HCT116 (cell line): ENCODE measurements at regions not wholly inside any gene's neighbourhood (a gene's known extent, or its start where the extent isn't known, plus 50 kb on each side); places are given as distances from the start of the nearest gene placed in this dataset.
"Not testable (repeated sequence)": the region's sequence is repeated elsewhere in the genome, so short reads cannot be mapped to it uniquely, and the experiment has no call there.

Experiments
- ATAC-seq: fragments of 200-7000 bp; cut with Tn5 transposase; 2 replicates; pipeline ENCODE4 v1.9.1; 2020; ENCODE audit warnings: mild to moderate bottlenecking, moderate library complexity
- BruUV-seq: library from RNA; stranded (reverse); fragments of 400-500 nt; replicated peaks from 2 replicates; lab custom pipeline; 2021; lab: Mats Ljungman, UMichigan
- CTCF ChIA-PET: fragments of 300-600 bp; sonication (Branson Sonifier 250); formaldehyde crosslinking; loops from one replicate; lab custom pipeline; 2021; ENCODE audit warnings: antibody characterized with exemption; lab: Charles Lee
- POLR2A ChIA-PET: fragments of 300-600, 350-600 bp; sonication (Branson Sonifier 250); formaldehyde crosslinking; loops from one replicate; lab custom pipeline; 2021; ENCODE audit warnings: antibody characterized with exemption; lab: Charles Lee
- RAD21 ChIA-PET, 2 experiments: fragments of 300-600 bp; sonication (Branson Sonifier 250); formaldehyde crosslinking; loops; one replicate each; lab custom pipeline; 2023; ENCODE audit warnings: low total read pairs in 2 of 2; ENCODE audit not compliant: uncharacterized antibody in 2 of 2, unreplicated experiment in 2 of 2, low non-redundant PET in 1 of 2; lab: Charles Lee
- DNase-seq: peaks from one replicate; pipeline ENCODE4 v3.0.0-alpha.2; 2010; ENCODE audit warnings: low read depth, low spot score
- H2AFZ ChIP-seq: fragments of 200-600 bp; shearing (Covaris generic), sonication (generic); 2 replicates; pipeline ENCODE4 v1.6.1; 2017; ENCODE audit warnings: low read depth, mixed run types, mixed read lengths, antibody characterized with exemption, low read length; ENCODE audit not compliant: poor library complexity, severe bottlenecking
- H3K27ac ChIP-seq: 2 replicates; pipeline ENCODE4 v1.5.1; 2012; ENCODE audit warnings: low read depth, low read length
- H3K27me3 ChIP-seq: fragments of 200-600 bp; sonication (generic); 2 replicates; pipeline ENCODE4 v1.6.1; 2016; ENCODE audit warnings: mixed run types, low read length, mixed read lengths; ENCODE audit not compliant: insufficient read depth
- H3K36me3 ChIP-seq, 2 experiments: fragments of 200-500 bp in 1 of 2; fragments of 200-600 bp in 1 of 2; sonication (Bioruptor generic) in 1 of 2; sonication (generic) in 1 of 2; 2 replicates each; pipeline versions ENCODE4 v1.5.1 to v1.6.1; 2014 to 2016; ENCODE audit warnings: low read length in 2 of 2, inconsistent platforms in 1 of 2, mixed read lengths in 1 of 2, mixed run types in 1 of 2; ENCODE audit not compliant: insufficient read depth in 2 of 2, control insufficient read depth in 1 of 2
- H3K4me1 ChIP-seq, 2 experiments: fragments of 200-600 bp in 1 of 2; sonication (generic) in 1 of 2; 2 replicates each; pipeline versions ENCODE4 v1.5.1 to v1.6.1; 2012 to 2017; ENCODE audit warnings: low read length in 2 of 2, inconsistent platforms in 1 of 2, mild to moderate bottlenecking in 1 of 2, mixed read lengths in 1 of 2, mixed run types in 1 of 2, moderate library complexity in 1 of 2; ENCODE audit not compliant: insufficient read depth in 2 of 2, control insufficient read depth in 1 of 2
- H3K4me2 ChIP-seq: fragments of 200-600 bp; sonication (generic); 2 replicates; pipeline ENCODE4 v1.6.1; 2017; ENCODE audit warnings: mixed run types, low read length, mixed read lengths
- H3K4me3 ChIP-seq, 2 experiments: fragments of 200-600 bp in 1 of 2; sonication (generic) in 1 of 2; replicated peaks in 1 of 2; 2 replicates each; pipeline ENCODE4 v1.5.1; 2011 to 2016; ENCODE audit warnings: low read length in 2 of 2, control low read depth in 1 of 2, low read depth in 1 of 2, mild to moderate bottlenecking in 1 of 2, mixed read lengths in 1 of 2, mixed run types in 1 of 2
- H3K79me2 ChIP-seq: fragments of 200-600 bp; sonication (generic); 2 replicates; pipeline ENCODE4 v1.6.1; 2017; ENCODE audit warnings: mild to moderate bottlenecking, mixed run types, low read length, moderate library complexity, mixed read lengths; ENCODE audit not compliant: insufficient read depth
- H3K9ac ChIP-seq: fragments of 200-600 bp; sonication (generic); 2 replicates; pipeline ENCODE4 v1.6.1; 2016; ENCODE audit warnings: low read length, mixed read lengths
- H3K9me2 ChIP-seq: fragments of 200-600 bp; sonication (generic), shearing (Covaris generic); 2 replicates; pipeline ENCODE4 v1.6.1; 2017; ENCODE audit warnings: mixed run types, mild to moderate bottlenecking, moderate library complexity; ENCODE audit not compliant: insufficient read depth
- H3K9me3 ChIP-seq, 2 experiments: fragments of 200-500 bp in 1 of 2; fragments of 200-600 bp in 1 of 2; sonication (Bioruptor generic) in 1 of 2; sonication (generic) in 1 of 2; 2 replicates each; pipeline ENCODE4 v1.6.1; 2014 to 2017; ENCODE audit warnings: low read length in 2 of 2, mixed read lengths in 2 of 2, inconsistent platforms in 1 of 2, low read depth in 1 of 2, mild to moderate bottlenecking in 1 of 2, mixed run types in 1 of 2, moderate library complexity in 1 of 2; ENCODE audit not compliant: control insufficient read depth in 1 of 2, insufficient read depth in 1 of 2
- H4K20me1 ChIP-seq: fragments of 200-600 bp; sonication (generic), shearing (Covaris generic); 2 replicates; pipeline ENCODE4 v1.6.1; 2017; ENCODE audit warnings: mixed run types, mild to moderate bottlenecking, moderate library complexity; ENCODE audit not compliant: insufficient read depth
- CBX3 ChIP-seq: IDR thresholded peaks from 2 replicates; pipeline ENCODE4 v1.6.1; 2012; ENCODE audit warnings: low read depth
- CEBPB ChIP-seq: IDR thresholded peaks from 2 replicates; pipeline ENCODE4 v1.6.1; 2012; ENCODE audit warnings: low read depth
- CTCF ChIP-seq, 3 experiments: fragments of 200-600 bp in 1 of 3; sonication (generic) in 1 of 3; IDR thresholded peaks in 2 of 3; conservative IDR thresholded peaks in 1 of 3; 2 replicates each; pipeline ENCODE4 v1.5.1; 2012 to 2017; ENCODE audit warnings: low read depth in 2 of 3, low read length in 2 of 3, antibody characterized with exemption in 1 of 3, borderline replicate concordance in 1 of 3, control low read depth in 1 of 3, mild to moderate bottlenecking in 1 of 3, mixed read lengths in 1 of 3, mixed run types in 1 of 3, moderate library complexity in 1 of 3; ENCODE audit not compliant: insufficient read depth in 1 of 3
- EGR1 ChIP-seq: IDR thresholded peaks from 2 replicates; pipeline ENCODE4 v1.6.1; 2012; ENCODE audit warnings: low read depth
- ELF1 ChIP-seq: IDR thresholded peaks from 2 replicates; pipeline ENCODE4 v1.6.1; 2012; ENCODE audit warnings: low read depth, borderline replicate concordance
- FOSL1 ChIP-seq: IDR thresholded peaks from 2 replicates; pipeline ENCODE4 v1.6.1; 2012; ENCODE audit warnings: low read depth
- JUND ChIP-seq: IDR thresholded peaks from 2 replicates; pipeline ENCODE4 v1.6.1; 2012
- MAX ChIP-seq: IDR thresholded peaks from 2 replicates; pipeline ENCODE4 v1.6.1; 2012
- POLR2A ChIP-seq: IDR thresholded peaks from 2 replicates; pipeline ENCODE4 v1.7.0; 2011; ENCODE audit warnings: borderline replicate concordance; ENCODE audit not compliant: insufficient read depth, insufficient read length; ENCODE audit errors: extremely low read depth
- RAD21 ChIP-seq: IDR thresholded peaks from 2 replicates; pipeline ENCODE4 v1.6.1; 2012; ENCODE audit warnings: low read depth, mild to moderate bottlenecking
- SIN3A ChIP-seq: IDR thresholded peaks from 2 replicates; pipeline ENCODE4 v1.6.1; 2012; ENCODE audit warnings: low read depth
- SP1 ChIP-seq: IDR thresholded peaks from 2 replicates; pipeline ENCODE4 v1.6.1; 2012; ENCODE audit warnings: low read depth
- SRF ChIP-seq: IDR thresholded peaks from 2 replicates; pipeline ENCODE4 v1.6.1; 2012; ENCODE audit warnings: low read depth
- TCF7L2 ChIP-seq: IDR thresholded peaks from 2 replicates; pipeline ENCODE4 v1.7.0; 2011; ENCODE audit warnings: borderline replicate concordance, inconsistent platforms; ENCODE audit not compliant: insufficient read depth, insufficient read length; ENCODE audit errors: extremely low read depth
- YY1 ChIP-seq: IDR thresholded peaks from 2 replicates; pipeline ENCODE4 v1.6.1; 2011; ENCODE audit warnings: low read length, low read depth, moderate library complexity, mild to moderate bottlenecking; ENCODE audit not compliant: insufficient replicate concordance; ENCODE audit errors: extremely low read depth
- ZBTB33 ChIP-seq: IDR thresholded peaks from 2 replicates; pipeline ENCODE4 v1.6.1; 2011; ENCODE audit warnings: mild to moderate bottlenecking, low read length, moderate library complexity; ENCODE audit not compliant: insufficient replicate concordance; ENCODE audit errors: extremely low read depth
- ZFX ChIP-seq: fragments of 450-650 bp; IDR thresholded peaks from 2 replicates; pipeline ENCODE4 v1.6.1; 2017
- ZNF274 ChIP-seq: fragments of 200-500 bp; sonication (Bioruptor generic); IDR thresholded peaks from 2 replicates; pipeline ENCODE4 v1.6.1; 2014; ENCODE audit warnings: mild to moderate bottlenecking, low read depth, low read length, inconsistent platforms
- intact Hi-C: fragments of 100-400 bp; cut with micrococcal nuclease; formaldehyde crosslinking; loops from 2 replicates; pipeline ENCODE4 v1.10.0; 2022

- Histone ChIP-seq H3K4me2 (no peak overlapping the region), H3K27me3 (no peaks in the 10 kb centered on the region), H3K9ac (no peak overlapping the region), H3K4me3 (no peak overlapping the region), H3K36me3 (no peaks in the 10 kb centered on the region), H2AFZ (no peak overlapping the region), H3K9me2 (no peaks in the 10 kb centered on the region), H3K9me3 (peaks cover 4 to 9% of the 10 kb centered on the region in 2 experiments; a peak in 2 of 4 replicates), H3K79me2 (no peaks in the 10 kb centered on the region), H3K27ac (no peak overlapping the region), H4K20me1 (no peaks in the 10 kb centered on the region), H3K4me1 (no peaks in the 10 kb centered on the region)
- intact Hi-C loops: no loop called here
- RAD21 ChIA-PET: no interaction called here
- BruUV-seq: no TSS peak
- CTCF ChIA-PET: no interaction called here
- ATAC-seq: no peak
- no peak for DNase-seq
- POLR2A ChIA-PET: no interaction called here
- TF ChIP-seq ZNF274 (no peak), ZFX (no peak), JUND (no peak), EGR1 (no peak), RAD21 (no peak), ZBTB33 (no peak), SIN3A (no peak), CTCF (IDR thresholded peaks at IDR 0.05 in 2 of 3, conservative IDR thresholded peaks at IDR 0.05 in 1 of 3; ENCODE audit: borderline replicate concordance in 1 of 3, insufficient read depth in 1 of 3, low read depth in 2 of 3, low read length in 2 of 3) (no peak), MAX (no peak), TCF7L2 (no peak), CEBPB (no peak), ELF1 (no peak), CBX3 (no peak), YY1 (no peak), SRF (no peak), FOSL1 (no peak), POLR2A (no peak), SP1 (no peak)
Measured at GRCh38 chr6:67000121-67000520, 1293.1 kb upstream of the EYS start.

GRCh38 chr6:66997579-66997978 is 1290.6 kb upstream of the EYS start:
- H3K4me3 ChIP-seq, intact Hi-C loops, H3K9me2 ChIP-seq, H3K36me3 ChIP-seq, H3K27ac ChIP-seq, H4K20me1 ChIP-seq, H3K4me1 ChIP-seq, H2AFZ ChIP-seq, DNase-seq, POLR2A ChIA-PET, CTCF ChIA-PET, H3K9ac ChIP-seq, H3K4me2 ChIP-seq, H3K27me3 ChIP-seq, H3K79me2 ChIP-seq, ATAC-seq, RAD21 ChIA-PET, BruUV-seq: not testable (repeated sequence)
- peaks cover 4 to 13% of the 10 kb centered on the region in 2 experiments; a peak in 2 of 4 replicates for H3K9me3 ChIP-seq
